IMR-90 (cell line): ENCODE measurements at regions not wholly inside any gene's neighbourhood (a gene's known extent, or its start where the extent isn't known, plus 50 kb on each side); places are given as distances from the start of the nearest gene placed in this dataset.

Experiments
- ATAC-seq: fragments of 200-7000 bp; cut with Tn5 transposase; 2 replicates; pipeline ENCODE4 v1.9.1; 2020; ENCODE audit warnings: low read depth, mild to moderate bottlenecking, moderate library complexity
- BruUV-seq: library from RNA; stranded (reverse); fragments of 400-500 nt; replicated peaks from 2 replicates; lab custom pipeline; 2021; lab: Mats Ljungman, UMichigan
- CTCF ChIA-PET: fragments of 300-600 bp; formaldehyde crosslinking; extraction: SDS; loops from one replicate; lab custom pipeline; 2021; ENCODE audit warnings: antibody characterized with exemption; lab: Yijun Ruan, JAX
- POLR2A ChIA-PET: fragments of 300-600 bp; sonication (Branson Sonifier 250); formaldehyde crosslinking; loops from one replicate; lab custom pipeline; 2022; ENCODE audit warnings: antibody characterized with exemption; ENCODE audit not compliant: unreplicated experiment; lab: Charles Lee
- DNase-seq: peaks from one replicate; pipeline ENCODE4 v3.0.0; 2013
- H2AFZ ChIP-seq: replicated peaks from 2 replicates; pipeline ENCODE3; 2013; ENCODE audit warnings: low read length, mild to moderate bottlenecking; ENCODE audit not compliant: poor library complexity
- H2AK5ac ChIP-seq: 2 replicates; pipeline ENCODE4 v1.6.1; 2013; ENCODE audit warnings: low read depth, low read length, inconsistent platforms
- H2AK9ac ChIP-seq: replicated peaks from 2 replicates; pipeline ENCODE3; 2013; ENCODE audit warnings: mild to moderate bottlenecking, low read depth, low read length, moderate library complexity; ENCODE audit not compliant: poor library complexity
- H2BK120ac ChIP-seq: 2 replicates; pipeline ENCODE4 v1.6.1; 2013; ENCODE audit warnings: low read depth, low read length, inconsistent platforms
- H2BK15ac ChIP-seq: 3 replicates; pipeline ENCODE4 v1.6.1; 2013; ENCODE audit warnings: low read depth, low read length, inconsistent platforms
- H2BK20ac ChIP-seq: 2 replicates; pipeline ENCODE4 v1.6.1; 2013; ENCODE audit warnings: low read depth, mild to moderate bottlenecking, inconsistent platforms, low read length, moderate library complexity
- H2BK5ac ChIP-seq: 2 replicates; pipeline ENCODE4 v1.6.1; 2013; ENCODE audit warnings: mild to moderate bottlenecking, low read depth, low read length, inconsistent platforms; ENCODE audit not compliant: poor library complexity, severe bottlenecking
- H3K14ac ChIP-seq: replicated peaks from 2 replicates; pipeline ENCODE4 v1.6.1; 2013; ENCODE audit warnings: low read depth, low read length, inconsistent platforms
- H3K18ac ChIP-seq: 2 replicates; pipeline ENCODE4 v1.6.1; 2013; ENCODE audit warnings: low read depth, low read length, control low read depth
- H3K23ac ChIP-seq: 2 replicates; pipeline ENCODE4 v1.6.1; 2013; ENCODE audit warnings: low read depth, low read length, inconsistent platforms
- H3K27ac ChIP-seq: 2 replicates; pipeline ENCODE4 v1.5.1; 2013; ENCODE audit warnings: mild to moderate bottlenecking, control low read depth, low read length; ENCODE audit not compliant: insufficient read depth
- H3K27me3 ChIP-seq: 2 replicates; pipeline ENCODE4 v1.6.1; 2013; ENCODE audit warnings: low read length; ENCODE audit not compliant: control insufficient read depth, insufficient read depth
- H3K36me3 ChIP-seq: 2 replicates; pipeline ENCODE4 v1.6.1; 2013; ENCODE audit warnings: low read length, mixed read lengths; ENCODE audit not compliant: control insufficient read depth, insufficient read depth
- H3K4ac ChIP-seq: 2 replicates; pipeline ENCODE4 v1.6.1; 2013; ENCODE audit warnings: low read depth, low read length, inconsistent platforms
- H3K4me1 ChIP-seq: 2 replicates; pipeline ENCODE4 v1.6.1; 2013; ENCODE audit warnings: low read length, mixed read lengths; ENCODE audit not compliant: control insufficient read depth, insufficient read depth
- H3K4me2 ChIP-seq: 2 replicates; pipeline ENCODE4 v1.6.1; 2013; ENCODE audit warnings: low read depth, mild to moderate bottlenecking, control low read depth, low read length, moderate library complexity
- H3K4me3 ChIP-seq: 2 replicates; pipeline ENCODE4 v1.5.1; 2013; ENCODE audit warnings: low read depth, mild to moderate bottlenecking, control low read depth, low read length, moderate library complexity; ENCODE audit not compliant: insufficient read depth
- H3K56ac ChIP-seq: 2 replicates; pipeline ENCODE4 v1.6.1; 2013; ENCODE audit warnings: low read length, inconsistent platforms; ENCODE audit not compliant: insufficient read depth; ENCODE audit errors: extremely low read depth
- H3K79me1 ChIP-seq, 2 experiments: 2 replicates each; pipeline ENCODE4 v1.6.1; 2013; ENCODE audit warnings: low read length in 2 of 2, inconsistent platforms in 1 of 2, low read depth in 1 of 2
- H3K9ac ChIP-seq: 2 replicates; pipeline ENCODE4 v1.6.1; 2013; ENCODE audit warnings: low read depth, low read length, control low read depth
- H3K9me1 ChIP-seq: 2 replicates; pipeline ENCODE4 v1.6.1; 2013; ENCODE audit warnings: low read length, inconsistent platforms; ENCODE audit not compliant: insufficient read depth
- H3K9me3 ChIP-seq: 2 replicates; pipeline ENCODE4 v1.6.1; 2013; ENCODE audit warnings: low read length; ENCODE audit not compliant: control insufficient read depth, insufficient read depth
- H4K20me1 ChIP-seq: 2 replicates; pipeline ENCODE4 v1.6.1; 2013; ENCODE audit warnings: low read length, inconsistent platforms; ENCODE audit not compliant: insufficient read depth
- H4K5ac ChIP-seq: 2 replicates; pipeline ENCODE4 v1.6.1; 2013; ENCODE audit warnings: mild to moderate bottlenecking, low read depth, low read length, control low read depth
- H4K8ac ChIP-seq, 2 experiments: 2 replicates each; pipeline ENCODE4 v1.6.1; 2013; ENCODE audit warnings: low read depth in 2 of 2, low read length in 2 of 2, control low read depth in 1 of 2, inconsistent platforms in 1 of 2
- H4K91ac ChIP-seq: 2 replicates; pipeline ENCODE4 v1.6.1; 2013; ENCODE audit warnings: low read depth, low read length, inconsistent platforms; ENCODE audit not compliant: insufficient read depth
- BHLHE40 ChIP-seq: fragments of 150-350 bp; IDR thresholded peaks from 2 replicates; pipeline ENCODE4 v1.6.1; 2016; ENCODE audit warnings: mild to moderate bottlenecking, low read depth, low read length
- CEBPB ChIP-seq: IDR thresholded peaks from 2 replicates; pipeline ENCODE4 v1.6.1; 2012; ENCODE audit warnings: low read depth, low read length, improper control_type of control experiment
- CHD1 ChIP-seq: IDR thresholded peaks from 2 replicates; pipeline ENCODE4 v1.6.1; 2012; ENCODE audit warnings: low read depth, low read length, improper control_type of control experiment
- FOS ChIP-seq: fragments of 150-350 bp; IDR thresholded peaks from 2 replicates; pipeline ENCODE4 v1.6.1; 2016; ENCODE audit warnings: low read depth, low read length
- MAFK ChIP-seq: IDR thresholded peaks from 2 replicates; pipeline ENCODE4 v1.6.1; 2012; ENCODE audit warnings: low read depth, low read length, improper control_type of control experiment
- MAZ ChIP-seq: IDR thresholded peaks from 2 replicates; pipeline ENCODE4 v1.6.1; 2012; ENCODE audit warnings: low read depth, mild to moderate bottlenecking, low read length, improper control_type of control experiment, moderate library complexity, borderline replicate concordance
- MXI1 ChIP-seq: IDR thresholded peaks from 2 replicates; pipeline ENCODE4 v1.6.1; 2012; ENCODE audit warnings: low read depth, mild to moderate bottlenecking, low read length, moderate library complexity, borderline replicate concordance
- NFE2L2 ChIP-seq: fragments of 150-350 bp; IDR thresholded peaks from 2 replicates; pipeline ENCODE4 v1.6.1; 2016; ENCODE audit warnings: low read depth, mild to moderate bottlenecking, low read length
- POLR2A ChIP-seq: IDR thresholded peaks from 2 replicates; pipeline ENCODE4 v1.6.1; 2012; ENCODE audit warnings: mild to moderate bottlenecking, low read depth, low read length
- RAD21 ChIP-seq: IDR thresholded peaks from 2 replicates; pipeline ENCODE4 v1.6.1; 2012; ENCODE audit warnings: low read length, improper control_type of control experiment
- RCOR1 ChIP-seq: IDR thresholded peaks from 2 replicates; pipeline ENCODE4 v1.6.1; 2012; ENCODE audit warnings: mild to moderate bottlenecking, low read length, improper control_type of control experiment; ENCODE audit not compliant: insufficient replicate concordance
- RFX5 ChIP-seq: IDR thresholded peaks from 2 replicates; pipeline ENCODE4 v1.8.0; 2012; ENCODE audit warnings: low read depth, mild to moderate bottlenecking, low read length, moderate library complexity
- SMC3 ChIP-seq: fragments of 150-350 bp; IDR thresholded peaks from 2 replicates; pipeline ENCODE4 v1.6.1; 2016; ENCODE audit warnings: low read depth, mild to moderate bottlenecking, antibody characterized with exemption, low read length, moderate library complexity
- USF2 ChIP-seq: fragments of 150-350 bp; IDR thresholded peaks from 2 replicates; pipeline ENCODE4 v1.6.1; 2017; ENCODE audit warnings: mild to moderate bottlenecking, antibody characterized with exemption, low read length, low read depth
- WGBS, 2 experiments: methylation state at CpG; one replicate each; pipeline versions ENCODE4 v1.1.5 to v1.1.7; 2013; ENCODE audit warnings: missing lambda C conversion rate in 2 of 2; ENCODE audit not compliant: insufficient read length in 1 of 2; ENCODE audit errors: extremely low coverage in 2 of 2; 5-methylcytosine and 5-hydroxymethylcytosine counted together
- dilution Hi-C: fragments of 300-500 bp; cut with HindIII; formaldehyde crosslinking; loops from one replicate; pipeline ENCODE4 v1.14.3; 2018; ENCODE audit warnings: low sequenced_read_pairs; ENCODE audit not compliant: unreplicated experiment
- in situ Hi-C: fragments of 300-500 bp; cut with MboI; formaldehyde crosslinking; loops from 3 replicates; pipeline ENCODE4 v1.14.3; 2019; ENCODE audit warnings: low sequenced_read_pairs, inconsistent platforms, mixed read lengths
- intact Hi-C: fragments of 100-400 bp; cut with micrococcal nuclease; formaldehyde crosslinking; loops from 2 replicates; pipeline ENCODE4 v1.10.0; 2022
- TF ChIP-seq, protein P1 (sequence below): fragments of 150-350 bp; IDR thresholded peaks from 2 replicates; pipeline ENCODE4 v1.6.1; 2016; ENCODE audit warnings: low read depth, mild to moderate bottlenecking, low read length, moderate library complexity, borderline replicate concordance
- TF ChIP-seq, protein P2 (sequence below): conservative IDR thresholded peaks from 2 replicates; pipeline ENCODE4 v1.5.1; 2012; ENCODE audit warnings: mild to moderate bottlenecking, low read depth, low read length, improper control_type of control experiment

DNA sequence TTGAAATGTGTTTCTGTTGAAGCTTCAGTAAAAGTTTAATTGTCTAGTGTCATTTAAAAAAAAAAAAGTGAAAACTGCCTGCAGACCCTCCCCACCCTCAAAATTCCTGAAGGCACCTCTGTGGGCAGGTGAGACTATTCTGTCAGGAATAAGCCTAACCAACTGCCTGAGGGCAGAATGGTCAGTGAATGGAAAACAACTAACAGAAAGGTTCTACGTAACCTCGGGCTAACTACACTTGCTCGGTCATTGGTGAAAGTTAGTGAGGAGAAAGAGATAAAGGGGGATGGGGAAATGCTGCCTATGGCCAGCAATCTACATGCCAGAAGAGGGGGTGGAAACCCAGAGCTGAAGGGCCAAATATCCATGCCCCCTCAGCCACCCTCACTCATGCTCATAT is 108.6 kb upstream of the SLC24A5 start:
- dilution Hi-C loops: no loop called here
- Histone ChIP-seq H3K4me1 (no peaks in the 10 kb centered on the region), H4K91ac (no peak overlapping the region), H2BK5ac (no peak overlapping the region), H3K4ac (no peak overlapping the region), H3K23ac (no peak overlapping the region), H3K4me3 (no peak overlapping the region), H3K4me2 (no peak overlapping the region), H3K56ac (no peak overlapping the region), H4K5ac (no peak overlapping the region), H4K20me1 (no peaks in the 10 kb centered on the region), H3K9me3 (no peaks in the 10 kb centered on the region), H2AK5ac (no peak overlapping the region), H3K18ac (no peak overlapping the region), H2BK120ac (no peak overlapping the region), H3K9me1 (no peaks in the 10 kb centered on the region), H4K8ac (no peak overlapping the region), H3K27ac (no peak overlapping the region), H3K27me3 (peaks cover 3% of the 10 kb centered on the region; the same call in 1 of the 2 replicates), H3K79me1 (no peaks in the 10 kb centered on the region), H3K36me3 (no peaks in the 10 kb centered on the region), H2AFZ (no peak overlapping the region), H2BK20ac (no peak overlapping the region), H3K9ac (no peak overlapping the region), H2AK9ac (no peak overlapping the region), H2BK15ac (no peak overlapping the region), H3K14ac (no peak overlapping the region)
- ChIA-PET CTCF (no interaction called here), POLR2A (no interaction called here)
- DNase-seq (no peak), ATAC-seq (no peak)
- BruUV-seq: no TSS peak
- intact Hi-C loops: no loop called here
- no CpG with 5 or more reads among the region's 3 CpGs for WGBS, 2 experiments
- TF ChIP-seq MXI1 (no peak), FOS (no peak), NFE2L2 (no peak), MAFK (no peak), RFX5 (no peak), USF2 (no peak), CHD1 (no peak), POLR2A (no peak), MAZ (no peak), CEBPB (no peak), RAD21 (no peak), RCOR1 (no peak), SMC3 (no peak), BHLHE40 (no peak)
- TF ChIP-seq, protein P1, sequence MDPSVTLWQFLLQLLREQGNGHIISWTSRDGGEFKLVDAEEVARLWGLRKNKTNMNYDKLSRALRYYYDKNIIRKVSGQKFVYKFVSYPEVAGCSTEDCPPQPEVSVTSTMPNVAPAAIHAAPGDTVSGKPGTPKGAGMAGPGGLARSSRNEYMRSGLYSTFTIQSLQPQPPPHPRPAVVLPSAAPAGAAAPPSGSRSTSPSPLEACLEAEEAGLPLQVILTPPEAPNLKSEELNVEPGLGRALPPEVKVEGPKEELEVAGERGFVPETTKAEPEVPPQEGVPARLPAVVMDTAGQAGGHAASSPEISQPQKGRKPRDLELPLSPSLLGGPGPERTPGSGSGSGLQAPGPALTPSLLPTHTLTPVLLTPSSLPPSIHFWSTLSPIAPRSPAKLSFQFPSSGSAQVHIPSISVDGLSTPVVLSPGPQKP: no peak
- TF ChIP-seq, protein P2, sequence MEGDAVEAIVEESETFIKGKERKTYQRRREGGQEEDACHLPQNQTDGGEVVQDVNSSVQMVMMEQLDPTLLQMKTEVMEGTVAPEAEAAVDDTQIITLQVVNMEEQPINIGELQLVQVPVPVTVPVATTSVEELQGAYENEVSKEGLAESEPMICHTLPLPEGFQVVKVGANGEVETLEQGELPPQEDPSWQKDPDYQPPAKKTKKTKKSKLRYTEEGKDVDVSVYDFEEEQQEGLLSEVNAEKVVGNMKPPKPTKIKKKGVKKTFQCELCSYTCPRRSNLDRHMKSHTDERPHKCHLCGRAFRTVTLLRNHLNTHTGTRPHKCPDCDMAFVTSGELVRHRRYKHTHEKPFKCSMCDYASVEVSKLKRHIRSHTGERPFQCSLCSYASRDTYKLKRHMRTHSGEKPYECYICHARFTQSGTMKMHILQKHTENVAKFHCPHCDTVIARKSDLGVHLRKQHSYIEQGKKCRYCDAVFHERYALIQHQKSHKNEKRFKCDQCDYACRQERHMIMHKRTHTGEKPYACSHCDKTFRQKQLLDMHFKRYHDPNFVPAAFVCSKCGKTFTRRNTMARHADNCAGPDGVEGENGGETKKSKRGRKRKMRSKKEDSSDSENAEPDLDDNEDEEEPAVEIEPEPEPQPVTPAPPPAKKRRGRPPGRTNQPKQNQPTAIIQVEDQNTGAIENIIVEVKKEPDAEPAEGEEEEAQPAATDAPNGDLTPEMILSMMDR: no peak
- in situ Hi-C loops: no loop called here
